SH-SY5Y (cell line): ENCODE measurements at regions not wholly inside any gene's neighbourhood (a gene's known extent, or its start where the extent isn't known, plus 50 kb on each side); places are given as distances from the start of the nearest gene placed in this dataset.

Experiments used
- GATA2 ChIP-seq: IDR thresholded peaks from 2 replicates; pipeline ENCODE4 v1.6.1; 2011; ENCODE audit warnings: mild to moderate bottlenecking, low read depth, low read length
- GATA3 ChIP-seq: IDR thresholded peaks from 2 replicates; pipeline ENCODE4 v1.6.1; 2011; ENCODE audit warnings: low read depth, mild to moderate bottlenecking, low read length, moderate library complexity

DNA sequence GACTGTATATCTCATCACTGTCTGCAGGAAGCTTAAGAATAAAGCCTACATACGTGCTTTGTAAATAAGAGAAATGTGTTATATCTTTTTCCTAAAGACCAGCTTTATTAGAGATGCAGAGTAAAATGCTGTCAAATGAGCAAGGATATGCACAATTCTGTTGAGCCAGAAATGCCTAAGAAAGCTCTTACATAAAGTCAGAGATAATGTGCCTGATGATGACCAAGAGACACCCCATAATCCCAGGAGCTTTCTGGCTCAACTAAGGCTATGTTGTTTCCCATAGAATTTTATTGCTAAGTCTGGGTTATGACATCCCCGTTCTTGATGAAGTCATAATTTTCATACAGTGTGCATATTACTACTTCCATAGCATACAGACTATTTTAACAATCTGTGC is 209.9 kb downstream of the GALC start:
- TF ChIP-seq GATA2: no peak
- TF ChIP-seq GATA3: no peak
